ENCODE measurements at regions not wholly inside any gene's neighbourhood (a gene's known extent, or its start where the extent isn't known, plus 50 kb on each side); places are given as distances from the start of the nearest gene placed in this dataset.

DNA sequence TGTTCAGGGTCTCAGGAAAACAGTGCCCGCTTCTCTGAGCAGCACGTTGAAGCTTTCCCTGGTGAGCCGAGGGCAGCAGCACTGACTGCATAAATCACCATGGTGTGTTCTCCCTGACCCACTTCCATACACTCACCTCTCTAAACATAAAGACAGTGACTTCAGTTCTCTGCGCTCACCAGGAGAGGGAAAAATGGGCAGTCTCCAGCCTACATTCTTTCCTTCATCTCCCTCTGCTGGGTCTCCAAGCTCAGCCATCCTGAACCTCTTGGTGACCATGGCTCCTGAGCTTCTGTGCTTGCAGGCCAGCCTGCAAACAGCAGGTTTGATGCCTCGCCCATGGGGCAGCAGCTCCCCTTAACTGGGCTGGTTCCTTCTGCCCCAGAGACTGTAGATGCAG lies 236.6 kb upstream of the ZNF32 start:
- ChIA-PET CTCF (interaction anchor here (1.0 kb wide), 1 partner anchor 501 kb away, joined by 3 read pairs; no protein-coding TSS in a partner anchor), POLR2A (no interaction called here)
- BruUV-seq (replicated peaks): no TSS peak

More for the DNA sequence above, 236.6 kb upstream of the ZNF32 start:
- H4K20me1 ChIP-seq (ENCODE audit: insufficient read depth): no peaks in the 10 kb centered on the region
- no peaks in the 10 kb centered on the region for H3K4me1 ChIP-seq (ENCODE audit: control insufficient read depth in 1 of 2, insufficient read depth in 2 of 2, low read length in 2 of 2)
- RAD21 ChIA-PET (ENCODE audit: low non-redundant PET in 1 of 2, low total read pairs in 2 of 2, uncharacterized antibody in 2 of 2, unreplicated experiment in 2 of 2): no interaction called here
- TF ChIP-seq SP1 (IDR thresholded peaks at IDR 0.05; ENCODE audit: low read depth) (no peak), POLR2A (IDR thresholded peaks at IDR 0.05; ENCODE audit: borderline replicate concordance, extremely low read depth, insufficient read depth, insufficient read length) (no peak), EZH2 (IDR thresholded peaks at IDR 0.05) (no peak), CTCF (IDR thresholded peaks at IDR 0.05 in 2 of 3, conservative IDR thresholded peaks at IDR 0.05 in 1 of 3; ENCODE audit: borderline replicate concordance in 1 of 3, insufficient read depth in 1 of 3, low read depth in 2 of 3, low read length in 2 of 3) (no peak), JUND (IDR thresholded peaks at IDR 0.05) (no peak), EZH2phosphoT487 (IDR thresholded peaks at IDR 0.05; ENCODE audit: borderline replicate concordance) (no peak), ELF1 (IDR thresholded peaks at IDR 0.05; ENCODE audit: borderline replicate concordance, low read depth) (no peak), CBX3 (IDR thresholded peaks at IDR 0.05; ENCODE audit: low read depth) (no peak), TCF7L2 (IDR thresholded peaks at IDR 0.05; ENCODE audit: borderline replicate concordance, extremely low read depth, insufficient read depth, insufficient read length) (no peak), ZNF274 (IDR thresholded peaks at IDR 0.05; ENCODE audit: low read depth, low read length) (no peak), MAX (IDR thresholded peaks at IDR 0.05) (no peak), SIN3A (IDR thresholded peaks at IDR 0.05; ENCODE audit: low read depth) (no peak), RAD21 (IDR thresholded peaks at IDR 0.05; ENCODE audit: low read depth) (no peak), EGR1 (IDR thresholded peaks at IDR 0.05; ENCODE audit: low read depth) (no peak), YY1 (IDR thresholded peaks at IDR 0.05; ENCODE audit: extremely low read depth, insufficient replicate concordance, low read depth, low read length) (no peak)
- TF ChIP-seq, protein P1, sequence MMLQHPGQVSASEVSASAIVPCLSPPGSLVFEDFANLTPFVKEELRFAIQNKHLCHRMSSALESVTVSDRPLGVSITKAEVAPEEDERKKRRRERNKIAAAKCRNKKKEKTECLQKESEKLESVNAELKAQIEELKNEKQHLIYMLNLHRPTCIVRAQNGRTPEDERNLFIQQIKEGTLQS (IDR thresholded peaks at IDR 0.05): no peak
- TF ChIP-seq, protein P2, sequence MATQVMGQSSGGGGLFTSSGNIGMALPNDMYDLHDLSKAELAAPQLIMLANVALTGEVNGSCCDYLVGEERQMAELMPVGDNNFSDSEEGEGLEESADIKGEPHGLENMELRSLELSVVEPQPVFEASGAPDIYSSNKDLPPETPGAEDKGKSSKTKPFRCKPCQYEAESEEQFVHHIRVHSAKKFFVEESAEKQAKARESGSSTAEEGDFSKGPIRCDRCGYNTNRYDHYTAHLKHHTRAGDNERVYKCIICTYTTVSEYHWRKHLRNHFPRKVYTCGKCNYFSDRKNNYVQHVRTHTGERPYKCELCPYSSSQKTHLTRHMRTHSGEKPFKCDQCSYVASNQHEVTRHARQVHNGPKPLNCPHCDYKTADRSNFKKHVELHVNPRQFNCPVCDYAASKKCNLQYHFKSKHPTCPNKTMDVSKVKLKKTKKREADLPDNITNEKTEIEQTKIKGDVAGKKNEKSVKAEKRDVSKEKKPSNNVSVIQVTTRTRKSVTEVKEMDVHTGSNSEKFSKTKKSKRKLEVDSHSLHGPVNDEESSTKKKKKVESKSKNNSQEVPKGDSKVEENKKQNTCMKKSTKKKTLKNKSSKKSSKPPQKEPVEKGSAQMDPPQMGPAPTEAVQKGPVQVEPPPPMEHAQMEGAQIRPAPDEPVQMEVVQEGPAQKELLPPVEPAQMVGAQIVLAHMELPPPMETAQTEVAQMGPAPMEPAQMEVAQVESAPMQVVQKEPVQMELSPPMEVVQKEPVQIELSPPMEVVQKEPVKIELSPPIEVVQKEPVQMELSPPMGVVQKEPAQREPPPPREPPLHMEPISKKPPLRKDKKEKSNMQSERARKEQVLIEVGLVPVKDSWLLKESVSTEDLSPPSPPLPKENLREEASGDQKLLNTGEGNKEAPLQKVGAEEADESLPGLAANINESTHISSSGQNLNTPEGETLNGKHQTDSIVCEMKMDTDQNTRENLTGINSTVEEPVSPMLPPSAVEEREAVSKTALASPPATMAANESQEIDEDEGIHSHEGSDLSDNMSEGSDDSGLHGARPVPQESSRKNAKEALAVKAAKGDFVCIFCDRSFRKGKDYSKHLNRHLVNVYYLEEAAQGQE (IDR thresholded peaks at IDR 0.05; ENCODE audit: low read depth): no peak
- H3K4me3 ChIP-seq (replicated peaks in 1 of 2; ENCODE audit: low read depth in 1 of 2, low read length in 2 of 2): no peak overlapping the region
- H3K4me2 ChIP-seq (ENCODE audit: low read length): no peak overlapping the region
- ATAC-seq (no peak), DNase-seq (ENCODE audit: low read depth, low spot score) (no peak)
- intact Hi-C loops (cut with micrococcal nuclease): loop anchor here (10.0 kb wide), 1 partner anchor 210 kb away; no protein-coding TSS in a partner anchor
- peaks cover 50% of the 10 kb centered on the region for H3K27me3 ChIP-seq (ENCODE audit: insufficient read depth, low read length)
- H3K79me2 ChIP-seq (ENCODE audit: insufficient read depth, low read length): no peaks in the 10 kb centered on the region
- H3K36me3 ChIP-seq (ENCODE audit: control insufficient read depth in 1 of 2, insufficient read depth in 2 of 2, low read length in 2 of 2): no peaks in the 10 kb centered on the region
- H3K9me3 ChIP-seq (ENCODE audit: control insufficient read depth in 1 of 2, insufficient read depth in 1 of 2, low read depth in 1 of 2, low read length in 2 of 2): no peaks in the 10 kb centered on the region
- H3K27ac ChIP-seq (ENCODE audit: low read depth, low read length): no peak overlapping the region
- H3K9ac ChIP-seq (ENCODE audit: low read length): no peak overlapping the region
- no peak overlapping the region for H2AFZ ChIP-seq (ENCODE audit: low read depth, low read length, poor library complexity, severe bottlenecking)
- no peaks in the 10 kb centered on the region for H3K9me2 ChIP-seq (ENCODE audit: insufficient read depth)

All from HCT116 (cell line).